Muscle of arm (tissue), 1 donor: ENCODE measurements at regions not wholly inside any gene's neighbourhood (a gene's known extent, or its start where the extent isn't known, plus 50 kb on each side); places are given as distances from the start of the nearest gene placed in this dataset.

Experiments used
- DNase-seq: peaks from one replicate; pipeline ENCODE4 v3.0.0-alpha.2; 2013

- DNase-seq, result no peak
These were observed 467.7 kb upstream of the FAT3 start for GRCh38 chr11:91756829-91757480.

GRCh38 chr11:91755951-91756707 is 468.5 kb upstream of the FAT3 start:
- no peak for DNase-seq

GRCh38 chr11:91755526-91755925 is 469.1 kb upstream of the FAT3 start:
- no peak for DNase-seq

GRCh38 chr11:91749251-91749650 is 475.4 kb upstream of the FAT3 start:
- DNase-seq, result no peak

- no peak for DNase-seq
These were observed 482.5 kb upstream of the FAT3 start for GRCh38 chr11:91742155-91742554.

- no peak for DNase-seq
These were observed 493.6 kb upstream of the FAT3 start for GRCh38 chr11:91731051-91731450.

- DNase-seq, result no peak
These were observed 494.0 kb upstream of the FAT3 start for GRCh38 chr11:91730620-91731019.

- DNase-seq, result no peak
These were observed 494.6 kb upstream of the FAT3 start for GRCh38 chr11:91730057-91730456.

- DNase-seq, result no peak
These were observed 507.4 kb upstream of the FAT3 start for GRCh38 chr11:91717169-91717568.

GRCh38 chr11:91707652-91708482 is 516.8 kb upstream of the FAT3 start:
- no peak for DNase-seq

- no peak for DNase-seq
These were observed 521.6 kb upstream of the FAT3 start for GRCh38 chr11:91703042-91703441.

GRCh38 chr11:91700854-91701253 is 523.8 kb upstream of the FAT3 start:
- no peak for DNase-seq

GRCh38 chr11:91698845-91699244 is 525.8 kb upstream of the FAT3 start:
- no peak for DNase-seq

- no peak for DNase-seq
These were observed 530.3 kb upstream of the FAT3 start for GRCh38 chr11:91694331-91694730.

- DNase-seq, result no peak
These were observed 532.7 kb upstream of the FAT3 start for GRCh38 chr11:91691872-91692271.

GRCh38 chr11:91688672-91689071 is 535.9 kb upstream of the FAT3 start:
- no peak for DNase-seq

- DNase-seq, result peak; percentile 8
These were observed 537.9 kb upstream of the FAT3 start for GRCh38 chr11:91686700-91687099.

GRCh38 chr11:91686281-91686680 is 538.3 kb upstream of the FAT3 start:
- DNase-seq, result peak; percentile 73

GRCh38 chr11:91673705-91674104 is 550.9 kb upstream of the FAT3 start:
- no peak for DNase-seq

- DNase-seq, result no peak
These were observed 560.1 kb upstream of the FAT3 start for GRCh38 chr11:91664521-91664920.

- no peak for DNase-seq
These were observed 564.6 kb upstream of the FAT3 start for GRCh38 chr11:91660036-91660435.

- DNase-seq, result no peak
These were observed 569.9 kb upstream of the FAT3 start for GRCh38 chr11:91654686-91655085.
